Right cardiac atrium (tissue), 5 donors: ENCODE measurements at regions not wholly inside any gene's neighbourhood (a gene's known extent, or its start where the extent isn't known, plus 50 kb on each side); places are given as distances from the start of the nearest gene placed in this dataset.

Source experiments
- ATAC-seq, 2 donors: fragments of 200-7000 bp; cut with Tn5 transposase; one replicate each; pipeline versions ENCODE4 v1.8.0 to v1.9.1; 2020; ENCODE audit warnings: moderate library complexity in 2 of 2, mild to moderate bottlenecking in 1 of 2
- DNase-seq, 3 donors: peaks; one replicate each; pipeline ENCODE4 v3.0.0-alpha.2; 2020
- H3K27ac ChIP-seq: one replicate; pipeline ENCODE4 v1.5.1; 2013; ENCODE audit warnings: mild to moderate bottlenecking, low read length, control low read depth, moderate library complexity
- H3K27me3 ChIP-seq: one replicate; pipeline ENCODE4 v1.6.1; 2013; ENCODE audit not compliant: control insufficient read depth, insufficient read depth
- H3K4me1 ChIP-seq: one replicate; pipeline ENCODE4 v1.6.1; 2013; ENCODE audit warnings: low read length; ENCODE audit not compliant: control insufficient read depth, insufficient read depth
- H3K4me3 ChIP-seq: one replicate; pipeline ENCODE4 v1.5.1; 2013; ENCODE audit warnings: low read length, control low read depth
- H3K9me3 ChIP-seq: one replicate; pipeline ENCODE4 v1.6.1; 2013; ENCODE audit warnings: low read length; ENCODE audit not compliant: control insufficient read depth
- WGBS: extraction: QIAGEN DNeasy Blood & Tissue Kit; methylation state at CpG from one replicate; pipeline ENCODE4 v1.1.7; 2013; 5-methylcytosine and 5-hydroxymethylcytosine counted together
- intact Hi-C, 4 donors: fragments of 100-400 bp; cut with DNase I; formaldehyde crosslinking; loops; one replicate each; pipeline versions ENCODE4 v1.11.0 to v1.14.0; 2022 to 2023
- donor health status: healthy with polysubstance abuse.
- donor health status: DM: no; HTN: yes; CAD: no.
- donor health status: DM: no; HTN: no; CAD: no.
- donor health status: DM: no; HTN: yes; CAD: no; lungs with severe emphysema.
- donor health status: DM: yes; HTN: yes; CAD: no.

GRCh38 chr10:121241337-121241736, 356.9 kb downstream of the FGFR2 start:
- DNase-seq (no peak), ATAC-seq (no peak)
- Histone ChIP-seq H3K27ac (no peak overlapping the region), H3K4me1 (no peaks in the 10 kb centered on the region), H3K27me3 (no peaks in the 10 kb centered on the region), H3K9me3 (no peaks in the 10 kb centered on the region), H3K4me3 (no peak overlapping the region)
- whole genome bisulfite sequencing, result 89% methylated on average over 7 of the region's 7 CpGs
- intact Hi-C loops, result no loop called here

- DNase-seq, result no peak
- Histone ChIP-seq H3K4me1 (no peaks in the 10 kb centered on the region), H3K4me3 (no peak overlapping the region), H3K27me3 (no peaks in the 10 kb centered on the region), H3K9me3 (no peaks in the 10 kb centered on the region), H3K27ac (no peak overlapping the region)
- WGBS, result 83% methylated on average over 12 of the region's 12 CpGs
- intact Hi-C loops, result no loop called here
- ATAC-seq, result no peak
Measured at GRCh38 chr10:121242741-121243608, 355.3 kb downstream of the FGFR2 start.

- no peak overlapping the region for H3K27ac ChIP-seq
- no peaks in the 10 kb centered on the region for H3K9me3 ChIP-seq
- no peak for DNase-seq
- no peak overlapping the region for H3K4me3 ChIP-seq
- H3K4me1 ChIP-seq, result no peaks in the 10 kb centered on the region
- intact Hi-C loops, result no loop called here
- H3K27me3 ChIP-seq, result no peaks in the 10 kb centered on the region
- no peak for ATAC-seq
- WGBS, result 71% methylated on average over 2 of the region's 2 CpGs
Measured at GRCh38 chr10:121243609-121244241, 354.5 kb downstream of the FGFR2 start.

- 62% methylated on average over 8 of the region's 8 CpGs for WGBS
- no peak overlapping the region for H3K27ac ChIP-seq
- no peak for DNase-seq
- intact Hi-C loops, result no loop called here
- no peak for ATAC-seq
- H3K9me3 ChIP-seq, result no peaks in the 10 kb centered on the region
- no peaks in the 10 kb centered on the region for H3K4me1 ChIP-seq
- no peaks in the 10 kb centered on the region for H3K27me3 ChIP-seq
- no peak overlapping the region for H3K4me3 ChIP-seq
Measured at GRCh38 chr10:121244818-121245217, 353.4 kb downstream of the FGFR2 start.

GRCh38 chr10:121245754-121246153, 352.5 kb downstream of the FGFR2 start:
- no peaks in the 10 kb centered on the region for H3K27me3 ChIP-seq
- intact Hi-C loops, result no loop called here
- H3K27ac ChIP-seq, result no peak overlapping the region
- no peaks in the 10 kb centered on the region for H3K9me3 ChIP-seq
- H3K4me1 ChIP-seq, result no peaks in the 10 kb centered on the region
- ATAC-seq (no peak), DNase-seq (no peak)
- no peak overlapping the region for H3K4me3 ChIP-seq
- WGBS, result 78% methylated on average over 1 of the region's 1 CpG

GRCh38 chr10:121248266-121248665, 350.0 kb downstream of the FGFR2 start:
- H3K27ac ChIP-seq, result no peak overlapping the region
- no peak for DNase-seq
- no peak overlapping the region for H3K4me3 ChIP-seq
- H3K9me3 ChIP-seq, result no peaks in the 10 kb centered on the region
- intact Hi-C loops, result no loop called here
- WGBS, result 81% methylated on average over 6 of the region's 6 CpGs
- H3K27me3 ChIP-seq, result no peaks in the 10 kb centered on the region
- ATAC-seq, result no peak
- no peaks in the 10 kb centered on the region for H3K4me1 ChIP-seq

- intact Hi-C loops, result no loop called here
- Histone ChIP-seq H3K9me3 (no peaks in the 10 kb centered on the region), H3K4me1 (no peaks in the 10 kb centered on the region), H3K27me3 (no peaks in the 10 kb centered on the region), H3K27ac (no peak overlapping the region), H3K4me3 (no peak overlapping the region)
- ATAC-seq (no peak), DNase-seq (no peak)
- WGBS, result 90% methylated on average over 6 of the region's 6 CpGs
Measured at GRCh38 chr10:121250995-121251764, 347.1 kb downstream of the FGFR2 start.

- H3K27me3 ChIP-seq, result no peaks in the 10 kb centered on the region
- no peaks in the 10 kb centered on the region for H3K9me3 ChIP-seq
- H3K4me3 ChIP-seq, result no peak overlapping the region
- intact Hi-C loops, result no loop called here
- DNase-seq, result no peak
- H3K27ac ChIP-seq, result no peak overlapping the region
- no peak for ATAC-seq
- H3K4me1 ChIP-seq, result no peaks in the 10 kb centered on the region
- 76% methylated on average over 2 of the region's 2 CpGs for WGBS
Measured at GRCh38 chr10:121252756-121253155, 345.5 kb downstream of the FGFR2 start.

- Histone ChIP-seq H3K4me3 (no peak overlapping the region), H3K9me3 (no peaks in the 10 kb centered on the region), H3K4me1 (no peaks in the 10 kb centered on the region), H3K27ac (no peak overlapping the region), H3K27me3 (no peaks in the 10 kb centered on the region)
- ATAC-seq (no peak), DNase-seq (no peak)
- WGBS, result 55% methylated on average over 1 of the region's 1 CpG
- intact Hi-C loops, result no loop called here
Measured at GRCh38 chr10:121260377-121260776, 337.9 kb downstream of the FGFR2 start.

- 96% methylated on average over 3 of the region's 3 CpGs for WGBS
- Histone ChIP-seq H3K4me1 (no peaks in the 10 kb centered on the region), H3K27ac (no peak overlapping the region), H3K9me3 (no peaks in the 10 kb centered on the region), H3K4me3 (no peak overlapping the region), H3K27me3 (no peaks in the 10 kb centered on the region)
- intact Hi-C loops, result no loop called here
- DNase-seq (no peak), ATAC-seq (no peak)
Measured at GRCh38 chr10:121261665-121262064, 336.6 kb downstream of the FGFR2 start.

GRCh38 chr10:121262774-121263430, 335.3 kb downstream of the FGFR2 start:
- Histone ChIP-seq H3K27me3 (no peaks in the 10 kb centered on the region), H3K4me3 (no peak overlapping the region), H3K9me3 (no peaks in the 10 kb centered on the region), H3K27ac (no peak overlapping the region), H3K4me1 (no peaks in the 10 kb centered on the region)
- no peak for ATAC-seq
- intact Hi-C loops, result no loop called here
- WGBS, result 73% methylated on average over 10 of the region's 10 CpGs
- no peak for DNase-seq
